Small intestine (tissue), 7 donors: ENCODE measurements at regions not wholly inside any gene's neighbourhood (a gene's known extent, or its start where the extent isn't known, plus 50 kb on each side); places are given as distances from the start of the nearest gene placed in this dataset.

ENCODE experiments used
- DNase-seq, 2 donors: peaks; one replicate each; pipeline versions ENCODE4 v3.0.0 to v3.0.0-alpha.2; 2013
- FAIRE-seq: peaks from 2 replicates; lab custom pipeline; 2012; peaks lifted over from hg19 to GRCh38; lab: Jason Lieb, UNC
- H3K27ac ChIP-seq, 3 donors: one replicate each; pipeline ENCODE4 v1.5.1; 2013; ENCODE audit warnings: low read length in 2 of 3, mild to moderate bottlenecking in 2 of 3, control low read depth in 1 of 3, inconsistent platforms in 1 of 3, low read depth in 1 of 3, moderate library complexity in 1 of 3
- H3K27me3 ChIP-seq, 3 donors: one replicate each; pipeline ENCODE4 v1.6.1; 2013; ENCODE audit warnings: low read length in 3 of 3, inconsistent platforms in 1 of 3; ENCODE audit not compliant: control insufficient read depth in 3 of 3, insufficient read depth in 3 of 3
- H3K36me3 ChIP-seq, 3 donors: one replicate each; pipeline ENCODE4 v1.6.1; 2013; ENCODE audit warnings: low read length in 3 of 3, inconsistent platforms in 1 of 3, low read depth in 1 of 3, mild to moderate bottlenecking in 1 of 3, moderate library complexity in 1 of 3; ENCODE audit not compliant: control insufficient read depth in 3 of 3, insufficient read depth in 2 of 3
- H3K4me1 ChIP-seq, 3 donors: one replicate each; pipeline ENCODE4 v1.6.1; 2013; ENCODE audit warnings: low read length in 2 of 3, inconsistent platforms in 1 of 3, low read depth in 1 of 3, mild to moderate bottlenecking in 1 of 3, moderate library complexity in 1 of 3; ENCODE audit not compliant: control insufficient read depth in 3 of 3, insufficient read depth in 2 of 3
- H3K4me3 ChIP-seq, 3 donors: one replicate each; pipeline ENCODE4 v1.5.1; 2013; ENCODE audit warnings: low read length in 3 of 3, control low read depth in 1 of 3, inconsistent platforms in 1 of 3, low read depth in 1 of 3, mild to moderate bottlenecking in 1 of 3, moderate library complexity in 1 of 3
- H3K9me3 ChIP-seq, 2 donors: one replicate each; pipeline ENCODE4 v1.6.1; 2013; ENCODE audit warnings: low read depth in 1 of 2, low read length in 1 of 2; ENCODE audit not compliant: control insufficient read depth in 2 of 2, insufficient read depth in 1 of 2
- WGBS, 3 donors: extraction: QIAGEN DNeasy Blood & Tissue Kit; methylation state at CpG; one replicate each; pipeline ENCODE4 v1.1.7; 2013; 5-methylcytosine and 5-hydroxymethylcytosine counted together
- donor health status: healthy with polysubstance abuse.
- donor health status: control.
- donor health status: control.
- donor health status: Bipolar disorder and iron deficiency.
- donor health status: healthy.

DNA sequence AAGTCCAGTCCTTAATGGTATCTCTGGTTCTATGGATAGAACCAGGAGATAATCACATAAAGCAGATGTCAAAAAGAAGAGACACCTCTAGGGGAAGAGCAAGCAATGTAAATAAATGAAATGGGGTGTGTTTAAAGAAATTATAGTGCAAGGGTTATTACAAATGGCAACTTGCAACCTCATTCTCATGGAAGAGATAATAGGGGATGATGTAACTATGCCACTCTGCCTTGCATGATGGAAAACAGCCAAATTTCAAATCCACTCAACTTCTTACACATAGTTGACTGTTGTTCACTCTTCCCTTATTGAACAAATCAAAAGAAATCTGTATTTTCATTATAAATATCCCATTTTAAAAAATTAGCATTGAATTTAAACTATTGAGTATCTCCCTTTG lies 274.0 kb upstream of the TMPRSS15 start:
- no peaks in the 10 kb centered on the region for H3K36me3 ChIP-seq
- DNase-seq = no peak
- no peak for FAIRE-seq
- no peaks in the 10 kb centered on the region for H3K27me3 ChIP-seq
- no peak overlapping the region for H3K27ac ChIP-seq
- no peaks in the 10 kb centered on the region for H3K9me3 ChIP-seq
- H3K4me1 ChIP-seq = no peaks in the 10 kb centered on the region
- H3K4me3 ChIP-seq = no peak overlapping the region

DNA sequence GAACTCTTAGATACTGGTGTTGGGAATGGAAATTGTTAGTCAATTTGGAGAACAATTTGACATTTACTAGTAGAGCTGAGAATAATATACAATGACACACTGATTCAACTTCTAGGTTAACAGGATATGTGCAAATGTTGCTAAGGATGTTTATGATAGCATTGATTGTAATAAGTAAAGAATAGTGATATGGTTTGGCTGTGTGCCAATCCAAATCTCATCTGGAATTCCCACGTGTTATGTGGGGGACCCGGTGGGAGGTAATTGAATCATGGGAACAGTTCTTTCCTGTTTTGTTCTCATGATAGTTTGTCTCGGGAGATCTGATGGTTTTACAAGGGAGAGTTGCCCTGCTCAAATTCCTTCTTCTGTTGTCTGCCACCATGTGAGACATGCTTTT lies 302.4 kb upstream of the TMPRSS15 start:
- H3K27me3 ChIP-seq = no peaks in the 10 kb centered on the region
- 37 to 52% (median 47%) methylated on average over 3 of the region's 3 CpGs for WGBS, 3 donors
- no peak for FAIRE-seq

DNA sequence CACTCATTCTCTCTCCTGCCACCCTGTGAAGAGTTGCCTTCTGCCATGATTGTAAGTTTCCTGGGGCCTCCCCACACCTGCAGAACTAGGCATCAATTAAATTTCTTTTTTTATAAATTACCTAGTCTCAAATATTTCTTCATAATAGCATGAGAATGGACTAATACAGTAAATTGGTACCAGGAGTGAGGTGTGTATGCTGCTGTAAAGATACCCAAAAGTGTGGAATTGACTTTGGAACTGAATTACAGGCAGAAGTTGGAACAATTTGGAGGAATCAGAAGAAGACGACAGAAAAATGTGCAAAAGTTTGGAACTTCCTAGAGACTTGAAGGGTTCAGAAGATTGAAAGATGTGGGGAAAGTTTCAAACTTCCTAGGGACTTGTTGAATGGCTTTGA lies 308.1 kb upstream of the TMPRSS15 start:
- FAIRE-seq (no peak), DNase-seq (no peak)
- H3K4me3 ChIP-seq = no peak overlapping the region
- no peak overlapping the region for H3K27ac ChIP-seq
- H3K9me3 ChIP-seq = peaks cover 0 to 7% of the 10 kb centered on the region in 2 donors
- 84 to 96% (median 89%) methylated on average over 1 of the region's 1 CpG for WGBS, 3 donors
- no peaks in the 10 kb centered on the region for H3K36me3 ChIP-seq
- no peaks in the 10 kb centered on the region for H3K27me3 ChIP-seq
- no peaks in the 10 kb centered on the region for H3K4me1 ChIP-seq

More for the DNA sequence above, 302.4 kb upstream of the TMPRSS15 start:
- H3K9me3 ChIP-seq = peaks cover 0 to 3% of the 10 kb centered on the region in 2 donors
- no peak overlapping the region for H3K4me3 ChIP-seq
- no peaks in the 10 kb centered on the region for H3K4me1 ChIP-seq
- DNase-seq = peak in 1 of 2 donors; percentile 28
- no peak overlapping the region for H3K27ac ChIP-seq
- H3K36me3 ChIP-seq = no peaks in the 10 kb centered on the region

DNA sequence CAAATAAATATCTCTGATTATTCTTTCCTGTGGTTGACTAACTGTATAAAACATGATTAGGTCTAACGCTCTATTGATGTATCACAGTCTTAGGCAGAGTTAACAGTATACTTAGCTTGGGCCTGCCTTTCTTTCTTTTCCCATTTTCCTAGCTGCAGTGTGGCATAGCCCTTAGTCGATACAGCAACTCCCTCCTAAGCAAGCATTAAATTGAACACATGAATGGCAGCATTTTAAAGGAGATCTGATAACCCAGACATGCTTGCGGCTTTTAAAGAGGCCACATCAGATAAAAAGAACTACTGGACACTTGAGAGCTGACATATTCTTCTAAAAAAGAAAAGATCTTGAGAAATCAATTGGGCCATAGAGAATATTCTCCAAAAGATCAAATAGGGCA lies 312.0 kb upstream of the TMPRSS15 start:
- Histone ChIP-seq H3K4me1 (no peaks in the 10 kb centered on the region), H3K27ac (no peak overlapping the region), H3K36me3 (no peaks in the 10 kb centered on the region), H3K9me3 (peaks cover 0 to 7% of the 10 kb centered on the region in 2 donors), H3K4me3 (no peak overlapping the region), H3K27me3 (no peaks in the 10 kb centered on the region)
- WGBS, 3 donors = 68 to 86% (median 86%) methylated on average over 3 of the region's 3 CpGs
- DNase-seq (no peak), FAIRE-seq (no peak)

DNA sequence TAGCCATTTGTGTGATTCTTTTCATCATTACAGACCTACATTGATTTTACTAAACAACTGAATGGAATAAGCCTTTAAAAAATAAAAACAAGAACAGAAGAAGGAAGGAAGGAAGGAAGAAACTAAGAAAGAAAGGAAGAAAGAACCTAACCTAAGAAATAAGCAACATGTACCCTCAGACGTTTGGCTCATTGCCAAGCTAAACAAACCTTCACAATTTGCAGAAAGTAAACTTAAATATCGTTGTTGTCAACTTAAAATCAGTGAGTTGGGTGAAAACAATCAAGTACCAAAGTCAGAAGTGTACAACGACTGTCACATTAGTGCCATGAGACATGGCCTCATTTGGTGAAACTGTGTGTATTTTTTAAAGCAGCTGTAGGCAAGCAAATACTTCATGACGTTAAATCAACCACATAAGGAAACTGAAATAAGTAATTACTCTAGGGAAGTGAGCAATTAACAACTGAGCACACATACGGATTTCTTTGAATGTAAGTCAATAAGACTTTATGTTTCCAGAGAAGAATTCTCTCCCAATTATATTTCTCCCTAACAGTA lies 313.1 kb upstream of the TMPRSS15 start:
- peaks cover 0 to 7% of the 10 kb centered on the region in 2 donors for H3K9me3 ChIP-seq
- no peak overlapping the region for H3K4me3 ChIP-seq
- 7 to 21% (median 14%) methylated on average over 5 of the region's 5 CpGs for WGBS, 3 donors
- FAIRE-seq = no peak
- peak; percentile 1 to 3 for DNase-seq
- no peaks in the 10 kb centered on the region for H3K27me3 ChIP-seq
- no peak overlapping the region for H3K27ac ChIP-seq
- H3K4me1 ChIP-seq = no peaks in the 10 kb centered on the region
- no peaks in the 10 kb centered on the region for H3K36me3 ChIP-seq

DNA sequence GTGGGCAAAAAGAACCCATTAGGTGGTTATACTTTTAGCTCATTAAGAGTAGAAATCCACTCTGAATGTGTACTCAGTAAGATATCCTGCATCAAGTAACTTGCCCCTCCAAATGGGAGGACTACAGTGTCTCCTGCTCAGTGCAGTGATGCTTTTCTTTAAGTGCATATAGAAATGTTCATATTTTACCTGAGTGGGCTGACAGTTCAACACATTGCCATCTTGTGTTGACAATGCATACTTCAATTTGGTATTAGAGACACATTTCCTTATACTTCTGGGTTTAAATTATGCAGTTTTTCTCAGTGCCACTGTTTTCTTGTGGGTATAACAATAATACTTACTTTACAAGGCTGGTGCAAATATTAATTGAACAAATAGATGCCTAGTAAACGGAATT lies 318.6 kb upstream of the TMPRSS15 start:
- no peak overlapping the region for H3K27ac ChIP-seq
- no peaks in the 10 kb centered on the region for H3K27me3 ChIP-seq
- FAIRE-seq (no peak), DNase-seq (no peak)
- H3K4me1 ChIP-seq = peaks cover 0 to 3% (median 0%) of the 10 kb centered on the region in 3 donors
- no peak overlapping the region for H3K4me3 ChIP-seq
- H3K36me3 ChIP-seq = no peaks in the 10 kb centered on the region
- H3K9me3 ChIP-seq = no peaks in the 10 kb centered on the region
- WGBS, 3 donors = 70 to 87% (median 80%) methylated on average over 1 of the region's 1 CpG

DNA sequence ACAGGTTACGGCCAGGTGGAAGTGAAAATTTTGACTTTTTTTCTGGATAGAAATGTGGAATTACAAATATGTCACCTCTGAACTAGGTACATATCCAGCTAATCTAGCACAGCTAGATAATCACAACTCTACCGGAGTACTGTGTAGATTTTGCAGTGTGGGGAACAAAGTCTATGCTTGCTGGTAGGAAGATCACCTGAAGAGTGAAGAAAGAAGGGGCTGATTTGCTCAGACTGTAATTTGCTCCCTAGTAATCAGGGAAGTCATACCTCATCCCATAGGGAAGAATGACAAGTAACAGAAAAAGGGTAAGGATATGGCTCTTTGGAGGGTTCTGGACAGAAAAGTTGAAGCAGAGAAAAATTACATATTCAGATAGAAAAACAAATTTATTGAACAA lies 319.6 kb upstream of the TMPRSS15 start:
- Histone ChIP-seq H3K4me3 (no peak overlapping the region), H3K4me1 (peaks cover 0 to 3% (median 0%) of the 10 kb centered on the region in 3 donors), H3K27me3 (no peaks in the 10 kb centered on the region), H3K36me3 (no peaks in the 10 kb centered on the region), H3K9me3 (no peaks in the 10 kb centered on the region), H3K27ac (no peak overlapping the region)
- no peak for FAIRE-seq
- peak in 1 of 2 donors; percentile 51 for DNase-seq
- 49 to 75% (median 53%) methylated on average over 2 of the region's 2 CpGs for WGBS, 3 donors

DNA sequence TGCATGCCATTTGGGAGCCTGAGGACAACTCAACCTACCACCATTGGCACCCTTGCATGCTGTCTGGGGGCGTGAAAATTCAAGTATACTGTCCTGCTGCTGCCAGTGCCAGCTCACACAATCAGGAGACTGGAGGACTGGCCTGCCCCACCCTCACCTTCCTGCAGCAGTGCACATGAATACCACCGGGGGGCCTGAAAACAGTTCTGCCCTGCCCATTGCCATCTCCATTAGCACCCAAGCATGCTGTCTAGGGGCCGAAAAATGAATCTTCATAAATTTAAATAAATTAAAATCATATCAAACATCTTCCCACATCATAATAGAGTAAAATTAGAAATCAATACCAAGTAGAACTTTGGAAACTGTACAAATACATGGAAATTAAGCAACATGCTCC lies 322.1 kb upstream of the TMPRSS15 start:
- Histone ChIP-seq H3K4me3 (no peak overlapping the region), H3K27ac (no peak overlapping the region), H3K27me3 (no peaks in the 10 kb centered on the region), H3K36me3 (no peaks in the 10 kb centered on the region), H3K4me1 (peaks cover 0 to 3% (median 0%) of the 10 kb centered on the region in 3 donors), H3K9me3 (no peaks in the 10 kb centered on the region)
- FAIRE-seq (no peak), DNase-seq (no peak)
- 48 to 66% (median 57%) methylated on average over 3 of the region's 3 CpGs for WGBS, 3 donors

DNA sequence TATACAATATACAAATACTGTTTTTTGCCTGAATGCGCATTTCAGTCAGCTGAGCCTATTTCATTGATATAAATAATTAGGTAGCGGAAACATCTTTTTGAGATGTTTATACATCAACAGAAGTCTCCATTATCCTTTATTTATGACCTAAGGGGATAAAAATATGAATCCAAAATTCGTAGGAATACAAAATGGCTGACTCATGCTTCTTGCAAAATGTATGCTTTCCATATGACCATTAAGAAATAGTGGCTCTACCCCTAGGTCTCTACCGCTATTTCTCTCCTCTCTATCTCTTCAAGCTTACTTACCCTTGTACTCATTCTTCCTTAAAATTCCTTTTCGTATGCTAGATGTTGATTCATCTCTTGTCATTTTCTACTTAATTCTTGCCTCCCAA lies 338.4 kb upstream of the TMPRSS15 start:
- no peak overlapping the region for H3K4me3 ChIP-seq
- H3K27me3 ChIP-seq = no peaks in the 10 kb centered on the region
- H3K9me3 ChIP-seq = no peaks in the 10 kb centered on the region
- no peak for FAIRE-seq
- H3K4me1 ChIP-seq = no peaks in the 10 kb centered on the region
- 79 to 85% (median 84%) methylated on average over 5 of the region's 5 CpGs for WGBS, 3 donors
- no peak for DNase-seq
- H3K27ac ChIP-seq = no peak overlapping the region
- H3K36me3 ChIP-seq = no peaks in the 10 kb centered on the region
